T-helper 1 cell treated with Interleukin-12 subunit alpha and Interleukin-12 subunit beta and Interleukin-4 antibody, amounts not matched to agents 30 ng/mL and 1 ng/mL, for 36 hours (primary cell): ENCODE measurements at regions not wholly inside any gene's neighbourhood (a gene's known extent, or its start where the extent isn't known, plus 50 kb on each side); places are given as distances from the start of the nearest gene placed in this dataset.

ENCODE experiments used
- intact Hi-C: fragments of 100-400 bp; cut with micrococcal nuclease; formaldehyde crosslinking; loops from one replicate; pipeline ENCODE4 v1.15.1; 2024

DNA sequence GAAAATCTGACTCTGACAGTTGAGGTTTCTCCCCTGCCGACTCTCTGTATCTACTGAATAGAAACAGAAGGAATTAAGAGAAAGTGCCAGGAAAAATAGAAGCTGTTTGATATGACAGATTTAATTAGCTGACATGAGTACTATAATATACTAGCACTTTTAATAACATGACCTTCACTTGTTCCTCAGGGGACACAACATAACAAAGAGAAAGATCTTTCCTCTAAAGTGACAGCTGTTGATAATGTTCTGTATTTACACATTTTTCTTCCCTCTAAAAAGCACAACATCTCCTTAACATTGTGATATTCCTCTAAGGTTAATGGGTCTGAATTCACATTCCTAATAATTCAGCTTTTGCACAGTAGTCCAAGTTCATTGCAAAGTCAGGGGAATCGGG is 1136.0 kb downstream of the PCDH17 start:
- intact Hi-C loops: no loop called here

- intact Hi-C loops: no loop called here
Observed at GRCh38 chr13:58773280-58773859, 1141.8 kb downstream of the PCDH17 start.

- intact Hi-C loops: no loop called here
Observed at GRCh38 chr13:58782736-58783135, 1151.2 kb downstream of the PCDH17 start.

DNA sequence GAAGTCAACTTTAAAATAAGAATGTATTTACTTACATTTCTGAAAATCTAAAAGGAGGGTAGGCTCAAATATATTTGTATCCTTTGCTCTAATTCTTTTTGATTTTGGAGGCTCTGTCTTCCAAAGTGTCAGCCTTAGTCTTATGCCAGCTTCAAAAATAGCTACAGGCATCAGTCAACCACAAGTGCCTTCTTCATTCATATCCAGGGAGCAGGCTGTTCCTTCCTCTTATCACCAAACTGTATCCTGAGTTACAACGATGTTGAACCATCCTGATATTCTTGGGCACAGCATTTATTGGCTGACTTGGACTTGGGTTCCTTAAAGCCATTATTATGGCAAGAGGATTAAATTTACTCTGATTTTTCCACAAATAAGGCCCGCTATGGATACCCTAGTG is 1161.3 kb downstream of the PCDH17 start:
- intact Hi-C loops: no loop called here

- intact Hi-C loops: no loop called here
Observed at GRCh38 chr13:58795715-58796114, 1164.2 kb downstream of the PCDH17 start.

GRCh38 chr13:58804832-58805231 is 1173.3 kb downstream of the PCDH17 start:
- intact Hi-C loops: no loop called here

DNA sequence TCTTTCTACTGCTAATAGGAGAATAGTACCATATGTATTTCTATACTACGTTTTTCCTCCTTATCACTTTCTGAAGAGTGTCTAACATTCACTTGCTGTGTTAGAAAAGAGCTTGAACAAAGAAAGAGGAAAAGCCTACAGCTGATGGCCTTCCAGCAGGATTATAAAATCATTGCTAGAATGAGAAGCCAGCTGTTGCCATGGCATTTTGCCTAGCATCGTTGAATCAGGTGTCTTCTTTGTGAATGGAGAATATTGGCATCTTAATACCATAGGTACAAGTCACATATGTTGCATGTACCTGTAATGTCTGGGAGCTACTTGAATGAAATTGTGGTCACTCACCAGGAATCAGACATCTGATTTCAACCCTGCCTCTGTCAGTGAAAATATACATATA is 1174.9 kb downstream of the PCDH17 start:
- intact Hi-C loops: no loop called here

DNA sequence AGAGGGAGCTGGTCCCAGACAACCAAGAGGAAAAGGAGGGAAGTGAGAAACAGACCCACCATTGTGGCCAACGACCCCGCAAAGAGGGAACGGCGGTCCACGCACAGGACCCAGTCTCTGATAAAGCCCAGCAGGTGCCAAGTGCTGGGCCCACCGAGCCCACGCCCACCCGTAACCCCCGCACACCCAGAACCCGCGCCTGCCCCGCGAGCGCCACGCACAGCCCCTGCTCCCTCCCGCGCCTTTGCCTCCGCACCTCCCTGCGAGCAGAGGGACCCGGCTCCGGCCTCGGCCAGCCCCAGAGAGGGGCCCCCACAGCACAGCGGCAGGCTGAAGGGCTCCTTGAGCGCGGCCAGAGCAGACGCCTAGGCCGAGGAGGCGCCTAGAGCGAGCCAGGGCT is 1192.2 kb downstream of the PCDH17 start:
- intact Hi-C loops: no loop called here

DNA sequence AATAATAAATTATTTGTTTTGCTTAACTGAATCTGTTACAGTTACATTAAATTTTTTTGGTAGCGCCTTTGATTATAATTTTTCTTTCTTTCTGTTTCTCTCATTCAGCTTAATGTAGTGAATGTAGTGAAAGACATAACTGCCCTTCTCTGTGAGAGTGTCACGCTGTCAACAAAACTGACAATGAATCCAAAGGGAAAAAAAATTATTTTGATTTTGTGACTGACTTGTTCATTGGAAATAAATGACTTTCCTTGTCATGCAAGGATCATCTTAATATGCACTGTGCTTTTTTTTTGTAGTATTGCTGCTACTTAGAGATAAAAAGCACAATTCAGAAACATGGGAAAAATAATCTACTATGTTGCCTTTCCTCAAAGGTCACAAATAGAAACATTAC is 1196.4 kb downstream of the PCDH17 start:
- intact Hi-C loops: no loop called here

GRCh38 chr13:58830841-58831240 is 1199.3 kb downstream of the PCDH17 start:
- intact Hi-C loops: no loop called here

- intact Hi-C loops: no loop called here
Observed at GRCh38 chr13:58838615-58839014, 1207.1 kb downstream of the PCDH17 start.

- intact Hi-C loops: no loop called here
Observed at GRCh38 chr13:58843071-58843470, 1211.5 kb downstream of the PCDH17 start.

- intact Hi-C loops: no loop called here
Observed at GRCh38 chr13:58843567-58843966, 1212.0 kb downstream of the PCDH17 start.

DNA sequence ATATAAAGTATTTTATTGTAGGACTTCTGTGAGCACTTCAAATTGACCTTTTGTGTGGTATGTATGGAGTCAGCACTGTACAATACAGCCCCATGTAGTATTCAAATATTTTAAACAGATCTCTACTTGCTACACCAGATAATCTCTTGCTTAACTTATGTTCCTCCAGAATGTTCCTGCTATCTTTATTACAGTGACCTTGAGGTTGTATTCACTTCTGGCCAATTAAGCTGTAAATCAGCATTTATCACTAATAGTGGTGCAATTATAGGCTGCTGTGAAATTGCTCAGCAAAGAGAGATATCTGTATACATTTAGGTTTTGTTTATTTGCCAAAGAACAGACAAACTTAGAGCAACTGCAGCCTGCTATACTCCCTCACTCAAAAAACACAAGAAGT is 1218.6 kb downstream of the PCDH17 start:
- intact Hi-C loops: no loop called here

- intact Hi-C loops: no loop called here
Observed at GRCh38 chr13:58852076-58852475, 1220.5 kb downstream of the PCDH17 start.

DNA sequence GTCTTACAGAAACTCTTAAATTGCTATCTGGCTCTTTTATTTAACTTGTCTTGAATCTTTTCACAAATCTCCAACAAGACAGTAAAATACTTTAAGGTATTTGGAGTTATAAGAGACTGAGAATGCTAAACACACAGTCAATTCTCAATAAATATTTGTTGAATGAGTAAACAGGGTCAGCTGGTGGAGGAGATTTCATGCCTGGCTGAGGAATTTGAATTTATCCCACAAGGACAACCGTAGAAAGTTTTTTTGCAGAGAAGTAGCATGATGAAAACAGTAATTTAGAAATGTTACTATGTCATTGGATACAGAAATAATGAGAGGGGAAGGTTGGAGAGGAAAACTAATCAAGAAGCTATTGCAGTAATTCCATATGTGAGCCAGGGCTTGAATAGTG is 1223.7 kb downstream of the PCDH17 start:
- intact Hi-C loops: no loop called here

- intact Hi-C loops: no loop called here
Observed at GRCh38 chr13:58858870-58859371, 1227.4 kb downstream of the PCDH17 start.

GRCh38 chr13:58865286-58865685 is 1233.7 kb downstream of the PCDH17 start:
- intact Hi-C loops: no loop called here

DNA sequence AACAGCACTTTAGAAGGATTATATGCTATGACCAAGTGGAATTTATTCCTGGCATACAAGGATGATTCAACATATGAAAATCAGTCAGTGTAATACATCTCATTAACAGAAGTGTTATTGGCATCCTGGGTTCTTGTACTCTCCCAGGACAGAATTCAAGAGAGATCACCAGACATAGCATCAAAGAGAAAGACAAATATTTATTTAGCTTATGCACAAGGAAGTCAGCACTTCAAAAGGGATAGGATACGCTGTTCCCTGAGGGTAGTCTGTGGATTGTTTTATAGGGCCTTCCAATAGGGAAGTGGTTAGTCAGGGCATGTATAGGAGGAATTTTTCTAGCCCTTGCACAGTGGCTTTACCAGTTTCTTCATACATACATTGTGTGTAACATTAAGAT is 1238.0 kb downstream of the PCDH17 start:
- intact Hi-C loops: no loop called here

GRCh38 chr13:58876473-58876872 is 1244.9 kb downstream of the PCDH17 start:
- intact Hi-C loops: no loop called here

DNA sequence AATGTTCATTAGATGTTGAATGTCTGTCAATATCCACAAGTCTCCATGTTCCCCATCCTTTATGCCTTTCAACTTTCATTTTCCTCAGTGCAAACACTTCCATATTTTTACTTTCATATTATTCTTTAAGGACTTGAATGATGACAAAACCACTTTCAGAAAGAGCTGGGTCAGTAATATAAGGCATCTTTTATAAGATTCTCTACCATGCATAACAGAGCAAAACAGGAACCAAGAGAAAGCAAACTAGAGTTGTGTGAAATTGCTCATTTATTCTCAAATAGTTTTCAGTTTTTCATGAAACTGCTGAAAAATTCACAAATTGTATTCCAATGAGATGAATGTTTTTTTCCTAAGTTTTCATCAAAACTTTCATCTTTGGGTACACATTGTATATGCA is 1247.6 kb downstream of the PCDH17 start:
- intact Hi-C loops: no loop called here

GRCh38 chr13:58882516-58882915 is 1251.0 kb downstream of the PCDH17 start:
- intact Hi-C loops: no loop called here

GRCh38 chr13:58883405-58883804 is 1251.9 kb downstream of the PCDH17 start:
- intact Hi-C loops: no loop called here
